Sigmoid colon (tissue), 4 donors: ENCODE measurements at regions not wholly inside any gene's neighbourhood (a gene's known extent, or its start where the extent isn't known, plus 50 kb on each side); places are given as distances from the start of the nearest gene placed in this dataset.

Source experiments
- EP300 ChIP-seq, 4 donors: sonication (generic); formaldehyde crosslinking; IDR thresholded peaks; one replicate each; pipeline ENCODE4 v1.6.1; 2017; ENCODE audit warnings: antibody characterized with exemption in 4 of 4
- POLR2A ChIP-seq, 2 donors: fragments of 450-650 bp; IDR thresholded peaks; one replicate each; pipeline ENCODE4 v1.6.1; 2016; ENCODE audit warnings: antibody characterized with exemption in 2 of 2, mild to moderate bottlenecking in 2 of 2, moderate library complexity in 2 of 2
- POLR2AphosphoS5 ChIP-seq, 4 donors: sonication (generic); formaldehyde crosslinking; IDR thresholded peaks; one replicate each; pipeline ENCODE4 v1.6.1; 2017; ENCODE audit warnings: antibody characterized with exemption in 4 of 4
- TF ChIP-seq, protein P1 (sequence below), 4 experiments: fragments of 450-650 bp in 3 of 4; fragments of 200-600 bp in 1 of 4; IDR thresholded peaks; one replicate each; pipeline ENCODE4 v1.5.1; 2016 to 2019; ENCODE audit warnings: antibody characterized with exemption in 4 of 4, mild to moderate bottlenecking in 3 of 4, moderate library complexity in 2 of 4

DNA sequence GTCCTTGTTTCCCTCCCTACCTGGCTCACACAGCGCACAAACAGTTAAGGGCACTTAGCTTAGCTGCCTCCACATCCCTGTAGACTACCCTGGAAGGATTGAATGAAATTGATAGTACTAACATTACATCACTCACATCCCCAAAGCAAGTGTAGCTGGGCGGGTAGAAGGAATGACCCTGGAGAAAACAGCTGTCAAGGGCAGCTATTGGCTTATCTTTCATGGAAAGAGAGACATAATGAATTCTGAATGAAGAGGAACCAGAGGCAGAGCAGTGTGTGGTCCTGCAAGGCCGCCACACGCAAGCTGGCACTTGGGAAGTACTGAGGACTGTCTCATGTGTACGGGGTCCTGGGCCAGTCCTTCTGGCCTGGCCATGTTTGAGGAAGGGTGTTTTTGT is 369.6 kb upstream of the RGMA start:
- TF ChIP-seq POLR2A (IDR thresholded peaks at IDR 0.05) (no peak), POLR2AphosphoS5 (IDR thresholded peaks at IDR 0.05) (no peak), EP300 (IDR thresholded peaks at IDR 0.05) (no peak)
- TF ChIP-seq, protein P1, sequence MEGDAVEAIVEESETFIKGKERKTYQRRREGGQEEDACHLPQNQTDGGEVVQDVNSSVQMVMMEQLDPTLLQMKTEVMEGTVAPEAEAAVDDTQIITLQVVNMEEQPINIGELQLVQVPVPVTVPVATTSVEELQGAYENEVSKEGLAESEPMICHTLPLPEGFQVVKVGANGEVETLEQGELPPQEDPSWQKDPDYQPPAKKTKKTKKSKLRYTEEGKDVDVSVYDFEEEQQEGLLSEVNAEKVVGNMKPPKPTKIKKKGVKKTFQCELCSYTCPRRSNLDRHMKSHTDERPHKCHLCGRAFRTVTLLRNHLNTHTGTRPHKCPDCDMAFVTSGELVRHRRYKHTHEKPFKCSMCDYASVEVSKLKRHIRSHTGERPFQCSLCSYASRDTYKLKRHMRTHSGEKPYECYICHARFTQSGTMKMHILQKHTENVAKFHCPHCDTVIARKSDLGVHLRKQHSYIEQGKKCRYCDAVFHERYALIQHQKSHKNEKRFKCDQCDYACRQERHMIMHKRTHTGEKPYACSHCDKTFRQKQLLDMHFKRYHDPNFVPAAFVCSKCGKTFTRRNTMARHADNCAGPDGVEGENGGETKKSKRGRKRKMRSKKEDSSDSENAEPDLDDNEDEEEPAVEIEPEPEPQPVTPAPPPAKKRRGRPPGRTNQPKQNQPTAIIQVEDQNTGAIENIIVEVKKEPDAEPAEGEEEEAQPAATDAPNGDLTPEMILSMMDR (IDR thresholded peaks at IDR 0.05), result no peak
